ENCODE measurements at regions not wholly inside any gene's neighbourhood (a gene's known extent, or its start where the extent isn't known, plus 50 kb on each side); places are given as distances from the start of the nearest gene placed in this dataset.

- no peak for TF ChIP-seq CTCF (IDR thresholded peaks at IDR 0.05)
- no peak for TF ChIP-seq POLR2A (IDR thresholded peaks at IDR 0.05)
Observed at GRCh38 chr2:184540246-184540789, 58.0 kb upstream of the ZNF804A start.

All from Peyer's patch (tissue), 4 donors.